ENCODE measurements at regions not wholly inside any gene's neighbourhood (a gene's known extent, or its start where the extent isn't known, plus 50 kb on each side); places are given as distances from the start of the nearest gene placed in this dataset.

- peak; percentile 25 for DNase-seq
These were observed 371.4 kb upstream of the ATP5MC3 start for GRCh38 chr2:175552902-175553301.

- DNase-seq = no peak
These were observed 358.9 kb upstream of the ATP5MC3 start for GRCh38 chr2:175540421-175540820.

DNA sequence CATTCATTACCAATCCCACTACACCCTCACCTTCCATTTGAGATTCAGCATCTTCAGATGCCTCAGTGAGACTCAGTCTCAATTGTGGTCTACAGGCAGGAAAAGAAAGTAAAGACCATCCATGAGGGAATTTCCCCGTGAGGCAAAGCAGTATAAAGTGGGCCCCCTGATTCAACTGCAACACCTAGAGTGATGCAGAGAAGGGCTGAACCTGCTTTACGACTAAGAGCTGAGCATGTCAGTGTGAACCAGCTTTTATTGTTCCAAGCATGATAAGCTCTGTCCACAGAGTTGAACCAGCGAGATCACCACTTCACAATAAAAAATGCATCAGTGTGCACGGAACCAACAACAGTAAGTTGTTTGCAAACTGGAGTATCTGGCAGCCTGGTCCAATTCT is 357.6 kb upstream of the ATP5MC3 start:
- no peak for DNase-seq

DNA sequence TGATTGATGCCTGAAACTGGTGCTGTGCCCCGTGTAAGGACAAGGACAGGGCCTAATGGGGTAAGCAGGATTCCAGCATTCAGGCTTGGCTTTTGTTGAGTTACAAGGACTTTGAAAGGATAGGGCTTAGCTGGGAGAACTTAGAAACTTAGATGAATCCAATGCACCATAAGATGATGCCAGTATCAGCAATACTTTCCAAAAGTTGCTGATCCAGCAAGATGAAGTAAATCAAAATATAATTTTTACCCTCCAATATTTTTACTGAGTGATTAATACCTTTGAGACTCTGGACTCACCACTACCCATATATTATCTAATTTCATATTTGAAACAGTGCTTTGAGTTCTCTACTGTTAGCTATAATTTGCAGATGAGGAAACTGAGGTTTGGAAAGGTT is 354.5 kb upstream of the ATP5MC3 start:
- no peak for DNase-seq

- peak; percentile 92 for DNase-seq
These were observed 354.1 kb upstream of the ATP5MC3 start for GRCh38 chr2:175535631-175536030.

GRCh38 chr2:175525975-175526374 is 344.5 kb upstream of the ATP5MC3 start:
- no peak for DNase-seq

GRCh38 chr2:175523001-175523400 is 341.5 kb upstream of the ATP5MC3 start:
- DNase-seq = no peak

DNA sequence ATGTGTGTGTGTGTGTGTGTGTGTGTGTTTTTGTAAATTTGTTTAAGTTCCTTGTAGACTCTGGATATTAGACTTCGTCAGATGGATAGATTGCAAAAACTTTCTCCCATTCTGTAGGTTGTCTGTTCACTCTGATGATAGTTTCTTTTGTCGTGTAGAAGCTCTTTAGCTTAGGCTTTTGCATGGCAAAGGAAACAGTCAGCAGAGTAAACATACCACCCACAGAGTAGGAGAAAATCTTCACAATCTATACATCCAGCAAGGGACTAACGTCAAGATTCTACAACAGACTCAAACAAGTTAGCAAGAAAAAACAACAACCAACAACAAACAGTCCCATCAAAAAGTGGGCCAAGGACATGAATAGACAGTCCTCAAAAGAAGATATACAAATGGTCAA is 336.7 kb upstream of the ATP5MC3 start:
- DNase-seq = no peak

DNA sequence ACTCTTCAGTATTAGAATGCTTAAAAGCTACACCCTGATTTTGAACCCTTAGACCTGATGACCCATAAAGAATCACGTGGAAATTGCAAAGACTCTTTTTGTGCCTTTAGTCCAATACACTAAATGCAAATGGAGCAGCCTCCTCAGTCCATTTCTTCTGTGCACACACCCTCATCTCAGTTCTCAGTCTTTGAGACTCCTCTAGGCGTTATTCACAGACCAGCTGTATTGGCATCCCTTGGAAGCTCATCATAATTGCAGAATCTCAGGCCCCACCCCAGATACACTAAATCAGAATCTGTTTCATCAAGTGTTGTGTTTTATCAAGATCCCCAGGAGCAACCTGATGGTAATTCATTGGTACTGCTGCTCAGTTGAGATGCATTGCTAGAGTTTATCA is 335.0 kb upstream of the ATP5MC3 start:
- DNase-seq = no peak

- DNase-seq = no peak
These were observed 318.7 kb upstream of the ATP5MC3 start for GRCh38 chr2:175500255-175500654.

GRCh38 chr2:175490360-175490791 is 308.9 kb upstream of the ATP5MC3 start:
- no peak for DNase-seq

DNA sequence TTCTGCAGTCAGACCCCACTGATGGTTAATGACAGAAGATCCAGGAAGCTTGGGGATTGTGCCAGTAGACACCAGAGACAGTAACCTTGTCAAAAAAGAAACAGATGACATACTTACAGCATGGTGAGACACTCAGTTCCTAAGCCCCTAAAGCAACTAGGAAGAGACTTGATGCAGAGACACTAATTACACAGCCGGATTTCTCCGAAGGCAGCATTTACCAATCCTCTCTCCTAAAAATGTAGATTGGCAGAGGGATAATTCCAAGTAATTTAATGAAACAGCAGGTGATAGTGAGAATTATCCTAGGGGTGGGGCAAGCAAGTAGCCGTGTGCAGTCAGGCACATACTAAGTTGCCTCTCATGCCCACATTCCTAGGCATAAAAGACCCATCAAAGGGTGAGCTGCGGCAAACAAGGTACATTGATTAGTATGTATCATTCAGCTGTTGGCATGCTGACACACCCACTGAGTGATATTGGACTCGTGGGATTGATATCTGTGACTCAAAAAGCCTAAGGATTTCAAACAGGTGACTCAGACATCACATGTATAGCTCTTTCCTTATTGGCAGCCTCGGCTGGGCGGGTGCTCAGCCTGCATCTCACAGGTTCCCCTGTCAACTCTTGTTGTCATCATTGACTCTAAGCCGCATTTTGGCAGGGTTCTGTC is 296.7 kb upstream of the ATP5MC3 start:
- DNase-seq = no peak

- no peak for DNase-seq
These were observed 295.4 kb upstream of the ATP5MC3 start for GRCh38 chr2:175476948-175477347.

DNA sequence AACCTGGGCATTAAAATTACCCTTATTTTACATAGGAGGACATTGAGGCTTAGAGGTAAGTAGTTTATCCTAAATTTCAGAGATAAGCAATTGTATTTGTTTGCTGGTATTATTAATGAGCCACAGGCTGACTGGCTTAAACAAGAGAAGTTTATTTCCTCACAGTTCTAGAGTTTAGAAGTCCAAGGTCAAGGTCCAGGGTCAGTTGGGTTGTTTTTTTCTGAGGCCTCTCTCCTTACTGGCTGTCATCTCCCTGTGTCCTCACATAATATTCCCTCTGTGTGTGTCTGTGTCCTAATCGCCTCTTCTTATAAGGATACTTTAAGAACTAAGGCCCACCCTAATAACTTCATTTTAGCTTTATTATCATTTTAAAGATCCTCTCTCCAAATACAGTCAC is 294.9 kb upstream of the ATP5MC3 start:
- no peak for DNase-seq

GRCh38 chr2:175475130-175475529 is 293.6 kb upstream of the ATP5MC3 start:
- DNase-seq = no peak

DNA sequence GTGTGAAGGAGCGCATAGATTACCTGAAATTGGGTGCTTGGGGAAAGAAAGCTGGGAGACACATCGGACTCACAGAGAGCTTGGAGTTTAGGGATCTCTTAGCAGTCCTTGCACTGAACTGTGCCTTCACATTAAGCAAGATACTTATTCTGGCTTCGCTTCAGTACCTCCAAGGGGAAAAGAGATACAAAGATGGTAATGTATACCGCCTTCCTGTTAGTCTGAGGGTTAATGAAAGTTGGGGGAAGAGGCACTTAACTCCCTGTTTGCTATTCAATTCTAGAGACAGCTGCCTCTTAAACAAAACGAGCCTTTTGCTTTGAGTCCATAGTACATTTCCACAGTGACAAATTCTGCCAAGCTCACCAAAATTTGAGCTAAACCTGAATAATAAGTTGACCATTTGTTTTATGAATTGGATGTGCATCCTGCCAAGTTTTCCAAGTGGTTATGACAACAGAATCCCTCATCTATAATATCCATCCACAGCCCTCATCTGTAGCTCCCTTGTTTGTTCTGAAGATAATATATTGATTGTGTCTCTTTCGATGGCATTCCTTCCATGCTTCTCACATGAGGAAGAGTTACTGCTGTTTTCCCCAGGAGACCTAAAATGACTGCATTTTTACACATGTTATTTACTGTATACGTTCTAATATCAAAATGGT is 287.1 kb upstream of the ATP5MC3 start:
- no peak for DNase-seq

DNA sequence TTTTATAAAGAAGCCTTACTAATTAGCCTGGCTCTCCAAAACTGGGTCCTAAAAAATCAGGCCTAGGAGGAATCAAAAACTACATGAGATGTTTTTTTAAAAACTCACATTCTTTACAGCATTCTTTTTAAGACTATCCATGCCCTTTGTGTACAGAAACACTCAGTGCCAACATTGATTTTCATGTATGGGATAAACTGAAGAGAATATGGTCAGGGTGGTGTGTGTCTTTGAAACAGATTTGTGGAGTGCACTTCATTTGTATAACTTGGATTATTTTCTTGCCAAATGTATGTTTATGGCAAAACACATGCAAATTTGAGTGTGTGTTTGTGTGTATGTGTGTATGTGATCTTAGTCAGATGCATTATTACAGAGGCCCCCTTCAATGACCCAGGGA is 283.6 kb upstream of the ATP5MC3 start:
- DNase-seq = no peak

- no peak for DNase-seq
These were observed 282.8 kb upstream of the ATP5MC3 start for GRCh38 chr2:175464311-175464670.

- DNase-seq = peak; percentile 98
These were observed 282.2 kb upstream of the ATP5MC3 start for GRCh38 chr2:175463589-175464310.

DNA sequence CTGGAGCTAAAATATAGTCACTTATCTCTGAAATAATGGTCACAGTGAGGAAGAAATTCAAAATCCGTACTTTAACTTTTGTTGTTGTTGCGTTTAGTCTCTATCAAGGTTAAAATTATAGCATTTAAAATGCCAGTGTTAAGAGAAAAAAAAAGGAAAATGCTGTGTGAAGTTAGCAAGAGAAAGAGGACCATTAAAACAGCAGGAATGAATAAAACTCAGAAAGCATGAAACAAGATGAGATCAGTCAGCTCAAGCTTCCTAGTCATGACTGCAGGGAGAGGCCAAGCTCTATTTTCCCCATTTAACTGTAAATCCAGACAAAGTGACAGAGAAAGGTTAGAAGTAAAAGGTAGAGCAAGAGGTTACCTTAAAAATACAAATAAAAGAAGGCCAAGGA is 281.7 kb upstream of the ATP5MC3 start:
- DNase-seq = no peak

DNA sequence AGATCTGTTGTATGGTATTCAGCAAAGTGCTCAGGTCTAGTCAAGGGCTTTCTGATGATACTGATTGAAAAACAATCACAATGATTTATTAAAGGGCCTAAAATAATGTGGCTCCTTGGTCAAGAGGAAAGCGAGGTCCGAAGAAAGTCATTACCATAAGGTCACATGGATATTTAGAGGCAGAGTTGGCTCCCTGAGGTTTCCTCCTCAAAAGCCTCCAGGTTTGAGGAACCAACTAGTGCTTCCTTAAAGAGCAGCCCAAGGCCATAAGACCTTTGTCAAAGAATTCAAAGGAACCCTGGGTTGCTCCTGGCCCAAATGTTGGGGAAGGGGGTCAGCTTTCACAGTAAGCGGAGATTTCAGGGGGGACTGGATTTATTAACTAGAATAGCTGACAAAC is 280.7 kb upstream of the ATP5MC3 start:
- no peak for DNase-seq

DNA sequence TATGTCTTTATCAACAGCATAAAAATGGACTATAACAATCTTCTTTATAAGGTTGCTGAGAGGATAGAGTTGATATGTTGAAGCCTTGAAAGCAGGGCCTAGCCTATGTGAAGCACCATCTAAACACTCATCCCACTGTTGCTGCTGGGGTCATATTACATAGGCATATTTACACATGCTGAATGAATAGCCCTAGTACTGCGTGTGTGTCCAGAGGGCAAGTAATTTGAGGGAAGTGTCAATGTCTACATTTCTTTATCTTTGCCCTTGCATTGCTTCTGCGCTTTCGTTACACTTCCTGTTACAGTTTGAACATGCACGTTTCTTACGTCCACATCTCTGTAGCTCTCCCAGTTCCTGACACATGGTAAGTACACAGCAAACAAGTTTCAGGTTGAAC is 280.3 kb upstream of the ATP5MC3 start:
- DNase-seq = no peak

- DNase-seq = no peak
These were observed 276.5 kb upstream of the ATP5MC3 start for GRCh38 chr2:175457895-175458448.

DNA sequence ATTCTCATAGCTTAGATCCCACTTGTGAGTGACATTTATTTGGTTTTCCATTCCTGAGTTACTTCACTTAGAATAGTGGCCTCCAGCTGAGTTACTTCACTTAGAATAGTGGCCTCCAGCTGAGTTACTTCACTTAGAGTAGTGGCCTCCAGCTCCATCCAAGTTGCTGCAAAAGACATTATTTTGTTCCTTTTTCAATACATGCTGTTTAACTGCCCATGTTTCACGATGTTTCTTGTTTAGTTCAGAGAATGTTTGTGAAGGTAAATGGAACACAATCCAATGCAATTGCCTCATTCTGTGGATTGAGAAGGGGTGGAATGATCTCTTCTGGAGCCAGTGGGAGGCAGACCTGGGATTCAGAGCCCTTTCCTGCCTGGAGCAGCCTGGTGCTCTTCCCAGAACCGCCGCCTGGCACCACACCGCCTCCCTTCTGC is 273.5 kb upstream of the ATP5MC3 start:
- DNase-seq = no peak

Data from SIG-M5 (cell line).